NCI-H146 treated with DMSO at 0.1 percent for 48 hours (cell line): ENCODE measurements at regions not wholly inside any gene's neighbourhood (a gene's known extent, or its start where the extent isn't known, plus 50 kb on each side); places are given as distances from the start of the nearest gene placed in this dataset.

Experiments used
- DNase-seq: peaks from one replicate; lab custom pipeline; 2025; ENCODE audit not compliant: unreplicated experiment; lab: John Stamatoyannopoulos, UW

GRCh38 chr21:21715266-21715969 lies 717.2 kb downstream of the NCAM2 start:
- DNase-seq, result no peak

- DNase-seq, result no peak
These were observed 724.5 kb downstream of the NCAM2 start for GRCh38 chr21:21722731-21723130.

GRCh38 chr21:21730512-21730911 lies 732.3 kb downstream of the NCAM2 start:
- no peak for DNase-seq

GRCh38 chr21:21731626-21732025 lies 733.4 kb downstream of the NCAM2 start:
- DNase-seq, result no peak

- DNase-seq, result no peak
These were observed 735.9 kb downstream of the NCAM2 start for GRCh38 chr21:21734088-21734487.

- no peak for DNase-seq
These were observed 739.0 kb downstream of the NCAM2 start for GRCh38 chr21:21737186-21737585.

GRCh38 chr21:21740207-21740606 lies 742.0 kb downstream of the NCAM2 start:
- no peak for DNase-seq

GRCh38 chr21:21750124-21750825 lies 752.1 kb downstream of the NCAM2 start:
- DNase-seq, result no peak

- DNase-seq, result no peak
These were observed 753.1 kb downstream of the NCAM2 start for GRCh38 chr21:21751286-21751685.

- no peak for DNase-seq
These were observed 764.6 kb downstream of the NCAM2 start for GRCh38 chr21:21762855-21763254.

- DNase-seq, result no peak
These were observed 766.1 kb downstream of the NCAM2 start for GRCh38 chr21:21764281-21764680.

GRCh38 chr21:21767276-21767675 lies 769.1 kb downstream of the NCAM2 start:
- DNase-seq, result no peak

- DNase-seq, result no peak
These were observed 790.4 kb downstream of the NCAM2 start for GRCh38 chr21:21788591-21788990.

GRCh38 chr21:21801921-21802320 lies 803.7 kb downstream of the NCAM2 start:
- DNase-seq, result no peak

- peak; percentile 33 for DNase-seq
These were observed 808.7 kb downstream of the NCAM2 start for GRCh38 chr21:21806711-21807597.

- no peak for DNase-seq
These were observed 809.3 kb downstream of the NCAM2 start for GRCh38 chr21:21807598-21807903.

GRCh38 chr21:21813289-21813688 lies 815.1 kb downstream of the NCAM2 start:
- no peak for DNase-seq

- DNase-seq, result no peak
These were observed 815.7 kb downstream of the NCAM2 start for GRCh38 chr21:21813934-21814333.

- DNase-seq, result no peak
These were observed 818.6 kb downstream of the NCAM2 start for GRCh38 chr21:21816778-21817177.

- no peak for DNase-seq
These were observed 820.7 kb downstream of the NCAM2 start for GRCh38 chr21:21818898-21819297.

- no peak for DNase-seq
These were observed 829.9 kb downstream of the NCAM2 start for GRCh38 chr21:21828130-21828529.

- no peak for DNase-seq
These were observed 832.8 kb downstream of the NCAM2 start for GRCh38 chr21:21831036-21831435.
